ENCODE measurements at regions not wholly inside any gene's neighbourhood (a gene's known extent, or its start where the extent isn't known, plus 50 kb on each side); places are given as distances from the start of the nearest gene placed in this dataset.

DNA sequence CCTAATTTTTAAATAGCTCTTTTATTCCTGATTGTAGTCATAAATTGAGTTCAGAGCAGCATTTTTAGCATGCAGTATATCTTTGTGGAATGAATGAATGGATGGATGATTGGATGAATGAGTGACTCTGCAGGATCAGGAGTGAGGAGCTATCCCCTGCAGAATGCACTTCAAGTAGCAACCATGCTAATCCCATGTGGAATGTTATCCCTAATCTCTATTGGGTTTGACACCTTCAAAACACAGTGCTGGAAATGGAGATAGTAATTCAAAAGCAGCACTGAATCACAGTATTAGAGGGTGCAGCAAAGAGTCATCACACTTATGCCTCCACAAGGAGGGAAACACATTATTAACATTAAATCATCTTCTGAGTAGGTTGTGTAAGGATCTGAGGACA is 501.9 kb downstream of the SHISA9 start (continued):
- TF ChIP-seq, protein P1, sequence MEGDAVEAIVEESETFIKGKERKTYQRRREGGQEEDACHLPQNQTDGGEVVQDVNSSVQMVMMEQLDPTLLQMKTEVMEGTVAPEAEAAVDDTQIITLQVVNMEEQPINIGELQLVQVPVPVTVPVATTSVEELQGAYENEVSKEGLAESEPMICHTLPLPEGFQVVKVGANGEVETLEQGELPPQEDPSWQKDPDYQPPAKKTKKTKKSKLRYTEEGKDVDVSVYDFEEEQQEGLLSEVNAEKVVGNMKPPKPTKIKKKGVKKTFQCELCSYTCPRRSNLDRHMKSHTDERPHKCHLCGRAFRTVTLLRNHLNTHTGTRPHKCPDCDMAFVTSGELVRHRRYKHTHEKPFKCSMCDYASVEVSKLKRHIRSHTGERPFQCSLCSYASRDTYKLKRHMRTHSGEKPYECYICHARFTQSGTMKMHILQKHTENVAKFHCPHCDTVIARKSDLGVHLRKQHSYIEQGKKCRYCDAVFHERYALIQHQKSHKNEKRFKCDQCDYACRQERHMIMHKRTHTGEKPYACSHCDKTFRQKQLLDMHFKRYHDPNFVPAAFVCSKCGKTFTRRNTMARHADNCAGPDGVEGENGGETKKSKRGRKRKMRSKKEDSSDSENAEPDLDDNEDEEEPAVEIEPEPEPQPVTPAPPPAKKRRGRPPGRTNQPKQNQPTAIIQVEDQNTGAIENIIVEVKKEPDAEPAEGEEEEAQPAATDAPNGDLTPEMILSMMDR (conservative IDR thresholded peaks at IDR 0.05; ENCODE audit: low read depth in 2 of 2) = no peak

GRCh38 chr16:13414154-13414553 is 505.8 kb upstream of the ERCC4 start:
- peaks cover 4% of the 10 kb centered on the region; the same call in 2 of the 3 replicates for H3K9me3 Mint-ChIP-seq
- H3K4me1 ChIP-seq (ENCODE audit: insufficient read depth) = peaks cover 3% of the 10 kb centered on the region; the same call in 1 of the 2 replicates
- no peaks in the 10 kb centered on the region for H4K20me1 ChIP-seq (replicated peaks; ENCODE audit: insufficient read depth)
- no peaks in the 10 kb centered on the region; the same call in 1 of the 2 replicates for H3K36me3 ChIP-seq (ENCODE audit: insufficient read depth)
- no peak overlapping the region for H3K4me3 Mint-ChIP-seq
- no peaks in the 10 kb centered on the region for H3K79me2 ChIP-seq (replicated peaks; ENCODE audit: insufficient read depth)
- peaks cover 1% of the 10 kb centered on the region for H3K27me3 Mint-ChIP-seq (ENCODE audit: insufficient read depth, low read depth, poor library complexity)
- H3K36me3 Mint-ChIP-seq (ENCODE audit: low read depth) = peaks cover 15% of the 10 kb centered on the region; the same call in 2 of the 3 replicates
- H3K27ac ChIP-seq (ENCODE audit: low read depth) = no peak overlapping the region
- H3F3A ChIP-seq (replicated peaks; ENCODE audit: low read depth) = no peaks in the 10 kb centered on the region
- DNase-seq (ENCODE audit: low spot score) (no peak), ATAC-seq (no peak)
- no peaks in the 10 kb centered on the region for H3K4me1 Mint-ChIP-seq
- H2AFZ ChIP-seq = no peak overlapping the region
- H3K4me2 ChIP-seq = no peak overlapping the region
- H3K4me3 ChIP-seq = no peak overlapping the region
- H3K27ac Mint-ChIP-seq = no peak overlapping the region
- H3K9me2 ChIP-seq (ENCODE audit: insufficient read depth) = peaks cover 18% of the 10 kb centered on the region
- no peaks in the 10 kb centered on the region for H3K27me3 ChIP-seq (ENCODE audit: insufficient read depth)
- TF ChIP-seq, protein P2, sequence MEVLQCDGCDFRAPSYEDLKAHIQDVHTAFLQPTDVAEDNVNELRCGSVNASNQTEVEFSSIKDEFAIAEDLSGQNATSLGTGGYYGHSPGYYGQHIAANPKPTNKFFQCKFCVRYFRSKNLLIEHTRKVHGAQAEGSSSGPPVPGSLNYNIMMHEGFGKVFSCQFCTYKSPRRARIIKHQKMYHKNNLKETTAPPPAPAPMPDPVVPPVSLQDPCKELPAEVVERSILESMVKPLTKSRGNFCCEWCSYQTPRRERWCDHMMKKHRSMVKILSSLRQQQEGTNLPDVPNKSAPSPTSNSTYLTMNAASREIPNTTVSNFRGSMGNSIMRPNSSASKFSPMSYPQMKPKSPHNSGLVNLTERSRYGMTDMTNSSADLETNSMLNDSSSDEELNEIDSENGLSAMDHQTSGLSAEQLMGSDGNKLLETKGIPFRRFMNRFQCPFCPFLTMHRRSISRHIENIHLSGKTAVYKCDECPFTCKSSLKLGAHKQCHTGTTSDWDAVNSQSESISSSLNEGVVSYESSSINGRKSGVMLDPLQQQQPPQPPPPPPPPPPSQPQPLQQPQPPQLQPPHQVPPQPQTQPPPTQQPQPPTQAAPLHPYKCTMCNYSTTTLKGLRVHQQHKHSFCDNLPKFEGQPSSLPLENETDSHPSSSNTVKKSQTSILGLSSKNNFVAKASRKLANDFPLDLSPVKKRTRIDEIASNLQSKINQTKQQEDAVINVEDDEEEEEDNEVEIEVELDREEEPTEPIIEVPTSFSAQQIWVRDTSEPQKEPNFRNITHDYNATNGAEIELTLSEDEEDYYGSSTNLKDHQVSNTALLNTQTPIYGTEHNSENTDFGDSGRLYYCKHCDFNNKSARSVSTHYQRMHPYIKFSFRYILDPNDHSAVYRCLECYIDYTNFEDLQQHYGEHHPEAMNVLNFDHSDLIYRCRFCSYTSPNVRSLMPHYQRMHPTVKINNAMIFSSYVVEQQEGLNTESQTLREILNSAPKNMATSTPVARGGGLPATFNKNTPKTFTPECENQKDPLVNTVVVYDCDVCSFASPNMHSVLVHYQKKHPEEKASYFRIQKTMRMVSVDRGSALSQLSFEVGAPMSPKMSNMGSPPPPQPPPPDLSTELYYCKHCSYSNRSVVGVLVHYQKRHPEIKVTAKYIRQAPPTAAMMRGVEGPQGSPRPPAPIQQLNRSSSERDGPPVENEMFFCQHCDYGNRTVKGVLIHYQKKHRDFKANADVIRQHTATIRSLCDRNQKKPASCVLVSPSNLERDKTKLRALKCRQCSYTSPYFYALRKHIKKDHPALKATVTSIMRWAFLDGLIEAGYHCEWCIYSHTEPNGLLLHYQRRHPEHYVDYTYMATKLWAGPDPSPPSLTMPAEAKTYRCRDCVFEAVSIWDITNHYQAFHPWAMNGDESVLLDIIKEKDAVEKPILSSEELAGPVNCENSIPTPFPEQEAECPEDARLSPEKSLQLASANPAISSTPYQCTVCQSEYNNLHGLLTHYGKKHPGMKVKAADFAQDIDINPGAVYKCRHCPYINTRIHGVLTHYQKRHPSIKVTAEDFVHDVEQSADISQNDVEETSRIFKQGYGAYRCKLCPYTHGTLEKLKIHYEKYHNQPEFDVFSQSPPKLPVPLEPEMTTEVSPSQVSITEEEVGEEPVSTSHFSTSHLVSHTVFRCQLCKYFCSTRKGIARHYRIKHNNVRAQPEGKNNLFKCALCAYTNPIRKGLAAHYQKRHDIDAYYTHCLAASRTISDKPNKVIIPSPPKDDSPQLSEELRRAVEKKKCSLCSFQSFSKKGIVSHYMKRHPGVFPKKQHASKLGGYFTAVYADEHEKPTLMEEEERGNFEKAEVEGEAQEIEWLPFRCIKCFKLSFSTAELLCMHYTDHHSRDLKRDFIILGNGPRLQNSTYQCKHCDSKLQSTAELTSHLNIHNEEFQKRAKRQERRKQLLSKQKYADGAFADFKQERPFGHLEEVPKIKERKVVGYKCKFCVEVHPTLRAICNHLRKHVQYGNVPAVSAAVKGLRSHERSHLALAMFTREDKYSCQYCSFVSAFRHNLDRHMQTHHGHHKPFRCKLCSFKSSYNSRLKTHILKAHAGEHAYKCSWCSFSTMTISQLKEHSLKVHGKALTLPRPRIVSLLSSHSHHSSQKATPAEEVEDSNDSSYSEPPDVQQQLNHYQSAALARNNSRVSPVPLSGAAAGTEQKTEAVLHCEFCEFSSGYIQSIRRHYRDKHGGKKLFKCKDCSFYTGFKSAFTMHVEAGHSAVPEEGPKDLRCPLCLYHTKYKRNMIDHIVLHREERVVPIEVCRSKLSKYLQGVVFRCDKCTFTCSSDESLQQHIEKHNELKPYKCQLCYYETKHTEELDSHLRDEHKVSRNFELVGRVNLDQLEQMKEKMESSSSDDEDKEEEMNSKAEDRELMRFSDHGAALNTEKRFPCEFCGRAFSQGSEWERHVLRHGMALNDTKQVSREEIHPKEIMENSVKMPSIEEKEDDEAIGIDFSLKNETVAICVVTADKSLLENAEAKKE (CRISPR knock-in tag; IDR thresholded peaks at IDR 0.05) = no peak
- TF ChIP-seq ETS1 (IDR thresholded peaks at IDR 0.05) (no peak), STAT1 (IDR thresholded peaks at IDR 0.05; ENCODE audit: unreplicated experiment) (no peak), REST (IDR thresholded peaks at IDR 0.05; ENCODE audit: unreplicated experiment) (no peak), CREB1 (CRISPR knock-in tag; IDR thresholded peaks at IDR 0.05; ENCODE audit: low read depth) (no peak), NANOG (IDR thresholded peaks at IDR 0.05; ENCODE audit: borderline replicate concordance) (no peak), JUNB (IDR thresholded peaks at IDR 0.05; ENCODE audit: unreplicated experiment) (no peak), ZNF114 (CRISPR knock-in tag; IDR thresholded peaks at IDR 0.05) (no peak), EZH2phosphoT487 (IDR thresholded peaks at IDR 0.05; ENCODE audit: unreplicated experiment) (no peak)
- TF ChIP-seq, protein P1 (conservative IDR thresholded peaks at IDR 0.05; ENCODE audit: low read depth in 2 of 2) = no peak
